ENCODE measurements at regions not wholly inside any gene's neighbourhood (a gene's known extent, or its start where the extent isn't known, plus 50 kb on each side); places are given as distances from the start of the nearest gene placed in this dataset.

DNA sequence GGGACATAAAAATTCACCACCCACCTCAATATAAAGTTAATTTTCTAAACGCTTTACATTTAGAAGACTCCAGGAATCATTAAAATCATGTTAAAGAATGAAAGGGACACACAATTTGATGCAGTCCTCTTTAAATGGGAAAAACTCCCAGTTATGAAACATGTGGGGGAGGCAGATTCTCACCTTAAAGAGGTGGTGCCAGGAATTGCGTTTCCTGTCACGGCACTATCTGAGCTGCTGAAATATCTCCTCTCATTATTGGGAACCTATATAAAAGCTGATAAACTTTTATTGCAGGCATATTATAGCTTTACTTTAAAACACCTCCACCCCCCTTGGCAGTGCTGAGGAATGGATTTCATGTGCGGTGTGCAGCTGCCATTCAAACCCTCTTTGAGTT is 94.8 kb upstream of the SORCS3 start:
- TF ChIP-seq SRF (IDR thresholded peaks at IDR 0.05; ENCODE audit: low read depth in 2 of 2, low read length in 2 of 2) (no peak), EZH2 (IDR thresholded peaks at IDR 0.05; ENCODE audit: borderline replicate concordance, control insufficient read depth, low read depth, low read length) (no peak), CTCF (IDR thresholded peaks at IDR 0.05 in 2 of 3, conservative IDR thresholded peaks at IDR 0.05 in 1 of 3; ENCODE audit: control insufficient read depth in 2 of 3, extremely low read depth in 1 of 3, insufficient read depth in 1 of 3, low read depth in 3 of 3, low read length in 3 of 3) (no peak), RFX5 (IDR thresholded peaks at IDR 0.05; ENCODE audit: low read depth, low read length) (no peak), EP300 (IDR thresholded peaks at IDR 0.05; ENCODE audit: borderline replicate concordance in 1 of 2, control insufficient read depth in 1 of 2, low read depth in 2 of 2, low read length in 2 of 2) (no peak), NFYB (IDR thresholded peaks at IDR 0.05; ENCODE audit: insufficient read depth, low read depth, low read length) (no peak), YY1 (IDR thresholded peaks at IDR 0.05; ENCODE audit: low read depth, low read length) (no peak), KAT2A (conservative IDR thresholded peaks at IDR 0.05; ENCODE audit: control insufficient read depth, low read depth, low read length) (no peak), POLR2A (IDR thresholded peaks at IDR 0.05; ENCODE audit: low read depth, low read length) (no peak), SMAD1 (IDR thresholded peaks at IDR 0.05; ENCODE audit: low read depth, partially characterized antibody) (no peak), SP1 (IDR thresholded peaks at IDR 0.05; ENCODE audit: low read depth, low read length) (no peak), BCL11A (IDR thresholded peaks at IDR 0.05; ENCODE audit: low read depth, low read length) (no peak)
- TF ChIP-seq, protein P1, sequence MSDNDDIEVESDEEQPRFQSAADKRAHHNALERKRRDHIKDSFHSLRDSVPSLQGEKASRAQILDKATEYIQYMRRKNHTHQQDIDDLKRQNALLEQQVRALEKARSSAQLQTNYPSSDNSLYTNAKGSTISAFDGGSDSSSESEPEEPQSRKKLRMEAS (IDR thresholded peaks at IDR 0.05; ENCODE audit: low read depth, low read length): no peak

All from GM12878 (cell line).